ENCODE measurements at regions not wholly inside any gene's neighbourhood (a gene's known extent, or its start where the extent isn't known, plus 50 kb on each side); places are given as distances from the start of the nearest gene placed in this dataset.

- no peak for TF ChIP-seq POLR2AphosphoS5 (IDR thresholded peaks at IDR 0.05; ENCODE audit: low read depth, low read length)
- no peak for TF ChIP-seq TAF1 (IDR thresholded peaks at IDR 0.05; ENCODE audit: low read depth, low read length)
- no peak for TF ChIP-seq POLR2A (IDR thresholded peaks at IDR 0.05; ENCODE audit: low read depth, low read length)
- TF ChIP-seq SPI1 (IDR thresholded peaks at IDR 0.05; ENCODE audit: low read depth, low read length) = no peak
- TF ChIP-seq PAX5 (IDR thresholded peaks at IDR 0.05; ENCODE audit: insufficient read depth, low read length, severe bottlenecking) = no peak
These were observed 738.5 kb upstream of the CHRM3 start for GRCh38 chr1:238647877-238648276.

Measured in GM12891 (cell line).